GM23248 (cell line): ENCODE measurements at regions not wholly inside any gene's neighbourhood (a gene's known extent, or its start where the extent isn't known, plus 50 kb on each side); places are given as distances from the start of the nearest gene placed in this dataset.

Experiments used
- DNase-seq: peaks from one replicate; pipeline ENCODE4 v3.0.0-alpha.2; 2015
- H2AFZ ChIP-seq: fragments of 200-600 bp; sonication (generic); 2 replicates; pipeline ENCODE4 v1.6.1; 2016; ENCODE audit warnings: antibody characterized with exemption
- H3F3A ChIP-seq: fragments of 200-600 bp; sonication (generic); 2 replicates; pipeline ENCODE4 v1.6.1; 2016; ENCODE audit warnings: mild to moderate bottlenecking, antibody characterized with exemption, mixed run types; ENCODE audit not compliant: insufficient read depth
- H3K27ac ChIP-seq: fragments of 200-600 bp; sonication (generic); 2 replicates; pipeline ENCODE4 v1.5.1; 2016; ENCODE audit warnings: mild to moderate bottlenecking
- H3K27me3 ChIP-seq: fragments of 200-600 bp; sonication (generic); replicated peaks from 2 replicates; pipeline ENCODE4 v1.6.1; 2016; ENCODE audit warnings: mild to moderate bottlenecking; ENCODE audit not compliant: insufficient read depth
- H3K36me3 ChIP-seq: fragments of 200-600 bp; sonication (generic); 2 replicates; pipeline ENCODE4 v1.6.1; 2016; ENCODE audit warnings: low read depth, mild to moderate bottlenecking
- H3K4me1 ChIP-seq: fragments of 200-600 bp; sonication (generic); 2 replicates; pipeline ENCODE4 v1.6.1; 2016; ENCODE audit warnings: mild to moderate bottlenecking; ENCODE audit not compliant: insufficient read depth
- H3K4me2 ChIP-seq: fragments of 200-600 bp; sonication (generic); one replicate; pipeline ENCODE4 v1.6.1; 2016; ENCODE audit warnings: mild to moderate bottlenecking; ENCODE audit not compliant: unreplicated experiment
- H3K4me3 ChIP-seq: fragments of 200-600 bp; sonication (generic); 2 replicates; pipeline ENCODE4 v1.5.1; 2016; ENCODE audit warnings: mild to moderate bottlenecking
- H3K79me2 ChIP-seq: fragments of 200-600 bp; sonication (generic); 2 replicates; pipeline ENCODE4 v1.6.1; 2016; ENCODE audit warnings: mild to moderate bottlenecking; ENCODE audit not compliant: insufficient read depth
- H3K9ac ChIP-seq: fragments of 200-600 bp; sonication (generic); 2 replicates; pipeline ENCODE4 v1.6.1; 2016; ENCODE audit warnings: mild to moderate bottlenecking
- H3K9me2 ChIP-seq: fragments of 200-600 bp; sonication (generic); 2 replicates; pipeline ENCODE4 v1.6.1; 2016; ENCODE audit warnings: mixed run types, mild to moderate bottlenecking, moderate library complexity; ENCODE audit not compliant: insufficient read depth
- H3K9me3 ChIP-seq: fragments of 200-600 bp; sonication (generic); one replicate; pipeline ENCODE4 v1.6.1; 2017; ENCODE audit warnings: low read depth
- H4K20me1 ChIP-seq: fragments of 200-600 bp; sonication (generic); 2 replicates; pipeline ENCODE4 v1.6.0; 2016; ENCODE audit not compliant: insufficient read depth
- EZH2 ChIP-seq: fragments of 200-600 bp; sonication (generic); IDR thresholded peaks from 2 replicates; pipeline ENCODE4 v1.6.1; 2018; ENCODE audit warnings: antibody characterized with exemption, mild to moderate bottlenecking; ENCODE audit not compliant: insufficient read depth, poor library complexity, severe bottlenecking
- EZH2phosphoT487 ChIP-seq: fragments of 200-600 bp; sonication (generic); IDR thresholded peaks from 2 replicates; pipeline ENCODE4 v1.6.1; 2018; ENCODE audit warnings: antibody characterized with exemption, moderate library complexity, mild to moderate bottlenecking, low read depth; ENCODE audit not compliant: insufficient read depth
- WGBS, 2 experiments: methylation state at CpG; one replicate each; pipeline ENCODE4 v1.1.6; 2015 to 2017; ENCODE audit warnings: low lambda C conversion rate in 2 of 2, low coverage in 1 of 2; ENCODE audit errors: missing lambda C conversion rate in 2 of 2; 5-methylcytosine and 5-hydroxymethylcytosine counted together
- in situ Hi-C: fragments of 300-500 bp; cut with MboI; formaldehyde crosslinking; loops from 2 replicates; pipeline ENCODE4 v1.15.0; 2020

DNA sequence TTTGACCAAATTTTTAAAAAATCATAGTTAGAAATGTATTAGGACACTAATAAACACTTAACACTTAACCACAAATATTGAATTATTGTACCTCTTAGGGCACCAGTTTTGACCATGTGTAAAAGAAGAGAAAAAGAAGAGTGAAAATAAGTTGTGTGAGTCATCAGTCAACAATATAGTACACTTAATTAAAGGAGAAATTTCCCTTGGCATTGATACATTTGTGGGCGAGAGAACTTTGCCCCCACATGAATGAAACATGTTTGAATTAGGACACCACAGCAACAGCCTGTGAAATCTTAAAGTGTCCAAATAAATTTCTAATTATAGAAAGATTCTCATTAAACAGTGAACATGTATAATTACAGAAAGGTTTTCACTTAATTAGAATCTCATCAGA, 1292.8 kb upstream of the TENM3 start:
- no peak overlapping the region for H3K27ac ChIP-seq
- DNase-seq, result no peak
- no peaks in the 10 kb centered on the region for H3K4me1 ChIP-seq
- H3K9me3 ChIP-seq, result no peaks in the 10 kb centered on the region
- H3F3A ChIP-seq, result no peaks in the 10 kb centered on the region
- TF ChIP-seq EZH2phosphoT487, result no peak
- no peak overlapping the region for H3K9ac ChIP-seq
- no peak overlapping the region for H3K4me2 ChIP-seq
- no peaks in the 10 kb centered on the region for H4K20me1 ChIP-seq
- no peaks in the 10 kb centered on the region for H3K79me2 ChIP-seq
- 61 to 67% methylated on average over 1 of the region's 1 CpG for WGBS, 2 experiments
- H3K27me3 ChIP-seq, result no peaks in the 10 kb centered on the region
- H3K9me2 ChIP-seq, result no peaks in the 10 kb centered on the region
- H3K4me3 ChIP-seq, result no peak overlapping the region
- in situ Hi-C loops, result no loop called here
- H2AFZ ChIP-seq, result no peak overlapping the region
- H3K36me3 ChIP-seq, result no peaks in the 10 kb centered on the region

DNA sequence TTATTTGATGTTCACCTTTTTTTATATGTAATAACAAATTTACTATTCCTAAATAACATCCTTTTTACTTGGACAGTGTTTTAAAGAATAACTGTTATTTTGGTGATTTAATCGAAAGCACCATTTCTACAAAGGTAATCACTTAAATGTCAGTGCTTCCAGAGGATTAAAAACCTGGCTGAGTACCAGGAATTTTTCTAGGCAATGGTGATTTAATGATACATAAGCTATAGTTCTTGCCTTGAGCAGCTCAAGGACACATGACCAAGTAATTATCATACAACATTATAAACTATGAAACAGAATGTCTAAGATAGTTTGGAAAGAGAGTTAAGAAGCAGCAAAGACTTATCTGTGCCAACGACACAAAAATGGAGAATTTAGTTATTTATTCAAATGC, 1291.9 kb upstream of the TENM3 start:
- H3K4me1 ChIP-seq, result no peaks in the 10 kb centered on the region
- H3K27ac ChIP-seq, result no peak overlapping the region
- no peaks in the 10 kb centered on the region for H3K36me3 ChIP-seq
- in situ Hi-C loops, result no loop called here
- H3K27me3 ChIP-seq, result no peaks in the 10 kb centered on the region
- no peaks in the 10 kb centered on the region for H3K9me2 ChIP-seq
- no peaks in the 10 kb centered on the region for H4K20me1 ChIP-seq
- H3K9me3 ChIP-seq, result no peaks in the 10 kb centered on the region
- H3F3A ChIP-seq, result no peaks in the 10 kb centered on the region
- TF ChIP-seq EZH2 (no peak), EZH2phosphoT487 (no peak)
- 59 to 70% methylated on average over 2 of the region's 2 CpGs for WGBS, 2 experiments
- H2AFZ ChIP-seq, result no peak overlapping the region
- H3K4me3 ChIP-seq, result no peak overlapping the region
- H3K4me2 ChIP-seq, result no peak overlapping the region
- no peak overlapping the region for H3K9ac ChIP-seq
- no peaks in the 10 kb centered on the region for H3K79me2 ChIP-seq
- no peak for DNase-seq

DNA sequence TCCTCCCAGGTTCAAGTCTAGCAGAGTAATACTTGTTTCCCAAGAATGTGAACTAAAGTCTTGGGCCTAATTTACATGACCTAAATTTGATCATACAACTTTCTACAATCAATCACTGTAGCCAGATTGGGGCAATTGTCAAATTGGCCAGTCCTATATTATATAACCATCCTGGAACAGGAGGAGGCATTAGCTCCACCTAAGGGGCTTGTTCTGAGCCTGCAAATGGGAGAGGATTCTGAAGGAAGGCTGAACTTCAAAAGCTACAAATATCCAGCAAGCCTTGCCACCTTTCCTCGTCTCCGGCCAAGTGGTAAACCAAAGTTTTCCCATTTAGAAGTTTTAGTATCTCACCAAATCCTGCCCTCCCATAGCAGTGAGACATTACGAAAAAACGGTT, 1289.6 kb upstream of the TENM3 start:
- H3K4me2 ChIP-seq, result no peak overlapping the region
- no peaks in the 10 kb centered on the region for H3K4me1 ChIP-seq
- no peaks in the 10 kb centered on the region for H3K36me3 ChIP-seq
- no peaks in the 10 kb centered on the region for H4K20me1 ChIP-seq
- no peaks in the 10 kb centered on the region for H3K27me3 ChIP-seq
- WGBS, 2 experiments, result 90 to 94% methylated on average over 4 of the region's 4 CpGs
- no peak overlapping the region for H3K27ac ChIP-seq
- in situ Hi-C loops, result no loop called here
- no peaks in the 10 kb centered on the region for H3K79me2 ChIP-seq
- no peaks in the 10 kb centered on the region for H3K9me3 ChIP-seq
- peak; percentile 11 for DNase-seq
- no peak overlapping the region for H3K9ac ChIP-seq
- no peak overlapping the region for H2AFZ ChIP-seq
- H3F3A ChIP-seq, result no peaks in the 10 kb centered on the region
- H3K4me3 ChIP-seq, result no peak overlapping the region
- no peaks in the 10 kb centered on the region for H3K9me2 ChIP-seq
- TF ChIP-seq EZH2, result no peak
- TF ChIP-seq EZH2phosphoT487, result no peak

DNA sequence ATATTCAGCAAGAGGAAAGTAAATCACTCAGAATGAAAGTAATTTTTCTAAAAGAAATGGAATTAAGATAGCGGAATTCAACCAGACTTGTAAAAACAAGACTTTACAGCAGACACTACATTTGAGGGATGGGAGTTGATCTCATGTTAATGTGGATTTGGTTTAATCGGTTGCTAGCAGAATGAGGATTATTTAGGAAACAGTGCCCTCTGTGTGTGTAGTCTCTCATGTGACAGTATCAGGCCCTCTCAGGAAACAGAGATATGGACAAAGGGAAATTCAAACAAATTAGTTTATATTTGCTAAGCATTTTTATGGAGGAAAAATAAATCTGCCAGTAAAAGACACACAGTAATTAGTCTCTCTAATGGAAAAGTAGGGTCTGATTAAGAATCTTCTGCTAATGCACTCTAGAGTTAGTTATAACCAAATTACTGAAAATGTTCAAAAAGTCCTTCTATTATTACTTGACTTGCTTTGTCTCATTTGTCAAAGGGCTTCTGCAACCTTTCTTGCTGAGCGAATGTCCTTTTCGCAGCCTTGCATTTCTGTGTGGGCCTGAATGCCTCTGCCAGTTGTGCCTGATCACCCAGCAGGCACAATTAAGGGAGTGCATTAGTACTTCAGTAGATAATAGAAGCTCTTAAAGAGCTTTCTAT, 1282.3 kb upstream of the TENM3 start:
- Histone ChIP-seq H3K27me3 (no peaks in the 10 kb centered on the region), H3K4me1 (no peaks in the 10 kb centered on the region), H3K9me3 (no peaks in the 10 kb centered on the region), H4K20me1 (no peaks in the 10 kb centered on the region), H2AFZ (no peak overlapping the region), H3K9ac (no peak overlapping the region), H3K79me2 (no peaks in the 10 kb centered on the region), H3K36me3 (no peaks in the 10 kb centered on the region), H3F3A (no peaks in the 10 kb centered on the region), H3K4me3 (no peak overlapping the region), H3K4me2 (no peak overlapping the region), H3K27ac (no peak overlapping the region), H3K9me2 (no peaks in the 10 kb centered on the region)
- peak; percentile 7 for DNase-seq
- no peak for TF ChIP-seq EZH2
- TF ChIP-seq EZH2phosphoT487, result no peak
- in situ Hi-C loops, result no loop called here
- WGBS, 2 experiments, result 60 to 66% methylated on average over 4 of the region's 4 CpGs

DNA sequence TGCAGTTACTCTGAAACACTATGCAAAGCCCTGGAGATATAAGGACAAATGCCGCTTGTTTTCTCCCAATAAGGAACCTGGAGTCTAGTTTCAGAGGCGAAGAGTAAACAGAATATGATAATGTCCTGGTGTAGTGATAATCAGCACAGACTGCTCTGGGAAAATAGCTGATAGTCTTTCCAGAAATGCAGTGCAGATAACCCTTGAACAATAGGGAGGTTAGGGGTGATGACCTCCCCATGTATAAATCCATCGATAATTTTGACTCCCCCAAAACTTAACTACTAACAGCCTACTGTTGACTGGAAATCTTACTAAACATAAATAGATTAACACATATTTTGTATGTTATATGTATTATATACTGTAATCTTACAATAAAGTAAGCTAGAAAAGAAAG, 1280.9 kb upstream of the TENM3 start:
- Histone ChIP-seq H2AFZ (no peak overlapping the region), H3F3A (no peaks in the 10 kb centered on the region), H3K4me2 (no peak overlapping the region), H3K79me2 (no peaks in the 10 kb centered on the region), H3K9me2 (no peaks in the 10 kb centered on the region), H3K9me3 (no peaks in the 10 kb centered on the region), H3K9ac (no peak overlapping the region), H3K4me1 (no peaks in the 10 kb centered on the region), H3K27ac (no peak overlapping the region), H4K20me1 (no peaks in the 10 kb centered on the region), H3K4me3 (no peak overlapping the region), H3K36me3 (no peaks in the 10 kb centered on the region), H3K27me3 (no peaks in the 10 kb centered on the region)
- TF ChIP-seq EZH2 (no peak), EZH2phosphoT487 (no peak)
- 71 to 77% methylated on average over 3 of the region's 3 CpGs for WGBS, 2 experiments
- in situ Hi-C loops, result no loop called here
- no peak for DNase-seq
